ENCODE measurements at regions not wholly inside any gene's neighbourhood (a gene's known extent, or its start where the extent isn't known, plus 50 kb on each side); places are given as distances from the start of the nearest gene placed in this dataset.

DNA sequence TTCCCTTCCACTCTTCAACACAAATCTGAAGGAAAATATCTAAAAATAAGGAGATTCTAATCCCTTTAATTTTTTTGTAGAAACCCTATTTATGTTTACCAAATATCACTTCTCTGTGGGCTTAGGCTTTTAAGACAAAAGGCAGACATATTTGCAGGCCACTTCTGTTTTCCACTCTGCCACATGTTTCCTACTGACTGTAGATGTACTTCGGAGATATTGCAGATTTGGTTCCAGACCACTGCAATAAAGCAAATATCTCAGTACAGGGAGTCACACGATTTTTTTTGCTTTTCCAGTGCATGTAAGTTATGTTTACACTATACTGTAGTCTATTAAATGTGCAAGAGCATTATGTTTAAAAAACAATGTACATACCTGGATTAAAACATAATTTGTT, 219.0 kb downstream of the SREK1 start:
- Histone ChIP-seq H3K27me3 (ENCODE audit: insufficient read depth, low read depth) (peaks cover 71% of the 10 kb centered on the region), H3K36me3 (ENCODE audit: low read depth) (no peaks in the 10 kb centered on the region), H3K79me2 (ENCODE audit: low read depth) (no peaks in the 10 kb centered on the region), H3K4me3 (no peak overlapping the region), H3K4me2 (no peak overlapping the region), H3F3A (ENCODE audit: insufficient read depth, low read depth) (no peaks in the 10 kb centered on the region), H3K27ac (no peak overlapping the region), H4K20me1 (ENCODE audit: insufficient read depth) (no peaks in the 10 kb centered on the region), H3K9me3 (ENCODE audit: insufficient read depth, low read depth) (no peaks in the 10 kb centered on the region), H3K4me1 (replicated peaks; ENCODE audit: insufficient read depth) (no peaks in the 10 kb centered on the region), H3K9me2 (ENCODE audit: insufficient read depth) (no peaks in the 10 kb centered on the region), H2AFZ (no peak overlapping the region)
- intact Hi-C loops (cut with micrococcal nuclease; ENCODE audit: unreplicated experiment), result no loop called here
- CTCF ChIA-PET, result no interaction called here
- POLR2A ChIA-PET (ENCODE audit: unreplicated experiment), result no interaction called here
- TF ChIP-seq, protein P1, sequence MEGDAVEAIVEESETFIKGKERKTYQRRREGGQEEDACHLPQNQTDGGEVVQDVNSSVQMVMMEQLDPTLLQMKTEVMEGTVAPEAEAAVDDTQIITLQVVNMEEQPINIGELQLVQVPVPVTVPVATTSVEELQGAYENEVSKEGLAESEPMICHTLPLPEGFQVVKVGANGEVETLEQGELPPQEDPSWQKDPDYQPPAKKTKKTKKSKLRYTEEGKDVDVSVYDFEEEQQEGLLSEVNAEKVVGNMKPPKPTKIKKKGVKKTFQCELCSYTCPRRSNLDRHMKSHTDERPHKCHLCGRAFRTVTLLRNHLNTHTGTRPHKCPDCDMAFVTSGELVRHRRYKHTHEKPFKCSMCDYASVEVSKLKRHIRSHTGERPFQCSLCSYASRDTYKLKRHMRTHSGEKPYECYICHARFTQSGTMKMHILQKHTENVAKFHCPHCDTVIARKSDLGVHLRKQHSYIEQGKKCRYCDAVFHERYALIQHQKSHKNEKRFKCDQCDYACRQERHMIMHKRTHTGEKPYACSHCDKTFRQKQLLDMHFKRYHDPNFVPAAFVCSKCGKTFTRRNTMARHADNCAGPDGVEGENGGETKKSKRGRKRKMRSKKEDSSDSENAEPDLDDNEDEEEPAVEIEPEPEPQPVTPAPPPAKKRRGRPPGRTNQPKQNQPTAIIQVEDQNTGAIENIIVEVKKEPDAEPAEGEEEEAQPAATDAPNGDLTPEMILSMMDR (conservative IDR thresholded peaks at IDR 0.05), result no peak
- TF ChIP-seq EZH2 (IDR thresholded peaks at IDR 0.05; ENCODE audit: low read depth), result no peak
- no peak for DNase-seq
- no TSS peak for BruUV-seq (replicated peaks)

DNA sequence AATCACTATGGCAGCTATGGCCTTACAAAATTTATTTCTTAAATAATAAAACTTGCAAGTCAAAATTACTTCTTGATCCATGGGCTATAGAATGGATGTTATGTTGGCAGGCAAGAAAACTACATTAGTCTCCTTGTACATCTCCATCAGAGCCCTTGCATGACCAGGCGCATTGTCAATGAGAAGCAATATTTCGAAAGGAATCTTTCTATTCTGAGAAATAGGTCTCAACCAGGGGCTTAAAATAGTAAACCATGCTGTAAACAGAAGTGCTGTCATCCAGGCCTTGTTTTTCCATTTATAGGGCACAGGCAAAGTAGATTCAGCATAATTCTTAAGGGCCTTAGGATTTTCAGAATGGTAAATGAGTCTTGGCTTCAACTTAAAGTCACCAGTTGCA, 220.1 kb downstream of the SREK1 start:
- Histone ChIP-seq H3F3A (ENCODE audit: insufficient read depth, low read depth) (no peaks in the 10 kb centered on the region), H3K79me2 (ENCODE audit: low read depth) (no peaks in the 10 kb centered on the region), H3K36me3 (ENCODE audit: low read depth) (no peaks in the 10 kb centered on the region), H3K9me2 (ENCODE audit: insufficient read depth) (no peaks in the 10 kb centered on the region), H3K9me3 (ENCODE audit: insufficient read depth, low read depth) (no peaks in the 10 kb centered on the region), H4K20me1 (ENCODE audit: insufficient read depth) (no peaks in the 10 kb centered on the region), H3K27me3 (ENCODE audit: insufficient read depth, low read depth) (peaks cover 67% of the 10 kb centered on the region), H3K4me3 (no peak overlapping the region), H2AFZ (no peak overlapping the region), H3K27ac (no peak overlapping the region), H3K4me1 (replicated peaks; ENCODE audit: insufficient read depth) (no peaks in the 10 kb centered on the region), H3K4me2 (no peak overlapping the region)
- DNase-seq, result no peak
- BruUV-seq (replicated peaks), result no TSS peak
- intact Hi-C loops (cut with micrococcal nuclease; ENCODE audit: unreplicated experiment), result no loop called here
- TF ChIP-seq, protein P1 (conservative IDR thresholded peaks at IDR 0.05), result no peak
- no peak for TF ChIP-seq EZH2 (IDR thresholded peaks at IDR 0.05; ENCODE audit: low read depth)
- CTCF ChIA-PET, result no interaction called here
- POLR2A ChIA-PET (ENCODE audit: unreplicated experiment), result no interaction called here

DNA sequence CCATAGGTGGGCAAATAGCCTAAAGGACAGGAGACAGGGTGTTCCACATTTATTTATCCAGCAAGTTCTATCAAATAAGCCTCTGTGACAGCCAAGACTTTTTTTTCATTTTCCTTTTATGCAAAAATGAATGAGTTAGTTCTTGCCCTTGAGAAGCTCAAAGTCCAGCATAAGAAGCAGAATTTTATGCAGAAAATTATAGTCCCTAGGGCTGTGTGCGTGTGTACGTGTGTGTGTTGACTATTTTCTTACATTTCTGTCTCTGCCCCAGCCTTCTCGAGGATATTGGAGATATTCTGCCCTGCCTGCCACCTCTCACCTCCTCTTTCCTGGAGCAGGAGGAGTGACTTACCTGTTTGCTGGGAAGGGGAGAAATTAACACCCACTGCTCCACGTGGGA, 221.9 kb downstream of the SREK1 start:
- intact Hi-C loops (cut with micrococcal nuclease; ENCODE audit: unreplicated experiment), result no loop called here
- H4K20me1 ChIP-seq (ENCODE audit: insufficient read depth), result no peaks in the 10 kb centered on the region
- POLR2A ChIA-PET (ENCODE audit: unreplicated experiment), result no interaction called here
- H3K9me3 ChIP-seq (ENCODE audit: insufficient read depth, low read depth), result no peaks in the 10 kb centered on the region
- H3K4me1 ChIP-seq (replicated peaks; ENCODE audit: insufficient read depth), result no peaks in the 10 kb centered on the region
- no peaks in the 10 kb centered on the region for H3K79me2 ChIP-seq (ENCODE audit: low read depth)
- no peak overlapping the region for H2AFZ ChIP-seq
- no TSS peak for BruUV-seq (replicated peaks)
- TF ChIP-seq EZH2 (IDR thresholded peaks at IDR 0.05; ENCODE audit: low read depth), result no peak
- TF ChIP-seq, protein P1 (conservative IDR thresholded peaks at IDR 0.05), result no peak
- no peak overlapping the region for H3K27ac ChIP-seq
- H3K4me2 ChIP-seq, result no peak overlapping the region
- DNase-seq, result no peak
- H3F3A ChIP-seq (ENCODE audit: insufficient read depth, low read depth), result no peaks in the 10 kb centered on the region
- CTCF ChIA-PET, result no interaction called here
- no peaks in the 10 kb centered on the region for H3K9me2 ChIP-seq (ENCODE audit: insufficient read depth)
- H3K36me3 ChIP-seq (ENCODE audit: low read depth), result no peaks in the 10 kb centered on the region
- no peak overlapping the region for H3K4me3 ChIP-seq
- H3K27me3 ChIP-seq (ENCODE audit: insufficient read depth, low read depth), result peaks cover 50% of the 10 kb centered on the region

Measured in PC-9 (cell line).